ENCODE measurements at regions not wholly inside any gene's neighbourhood (a gene's known extent, or its start where the extent isn't known, plus 50 kb on each side); places are given as distances from the start of the nearest gene placed in this dataset.

DNA sequence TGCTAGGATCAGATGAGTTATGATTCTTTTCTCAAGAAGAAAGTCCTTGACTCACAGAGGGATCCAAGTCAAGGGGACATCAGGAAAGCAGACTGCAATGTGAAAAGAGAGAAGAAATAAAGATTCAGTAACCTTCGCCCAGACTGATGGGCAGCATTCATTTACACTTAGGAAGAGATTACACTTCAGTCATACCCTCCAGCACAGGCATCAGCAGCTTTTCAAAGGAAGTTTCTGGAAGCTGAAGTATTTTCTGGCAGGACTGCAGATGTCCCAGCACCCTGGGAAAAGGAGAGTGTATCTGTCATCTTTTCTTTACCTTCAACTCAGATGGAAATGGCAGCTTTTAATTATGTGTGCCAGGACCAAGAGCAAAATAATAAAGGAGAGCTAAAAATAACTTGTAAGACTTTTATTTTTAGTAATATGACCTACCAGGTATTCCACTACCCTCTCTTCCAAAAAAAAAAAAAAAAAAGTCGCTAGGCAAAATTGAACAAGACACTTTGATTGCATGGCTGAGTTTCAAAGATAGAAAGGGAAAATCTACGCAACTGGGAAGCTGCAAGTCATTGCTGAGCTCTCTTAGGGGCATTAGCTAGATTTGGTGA lies 712.1 kb downstream of the EPM2A start:
- TF ChIP-seq POLR2AphosphoS5 (IDR thresholded peaks at IDR 0.05; ENCODE audit: low read depth, low read length) = no peak
- TF ChIP-seq, protein P1, sequence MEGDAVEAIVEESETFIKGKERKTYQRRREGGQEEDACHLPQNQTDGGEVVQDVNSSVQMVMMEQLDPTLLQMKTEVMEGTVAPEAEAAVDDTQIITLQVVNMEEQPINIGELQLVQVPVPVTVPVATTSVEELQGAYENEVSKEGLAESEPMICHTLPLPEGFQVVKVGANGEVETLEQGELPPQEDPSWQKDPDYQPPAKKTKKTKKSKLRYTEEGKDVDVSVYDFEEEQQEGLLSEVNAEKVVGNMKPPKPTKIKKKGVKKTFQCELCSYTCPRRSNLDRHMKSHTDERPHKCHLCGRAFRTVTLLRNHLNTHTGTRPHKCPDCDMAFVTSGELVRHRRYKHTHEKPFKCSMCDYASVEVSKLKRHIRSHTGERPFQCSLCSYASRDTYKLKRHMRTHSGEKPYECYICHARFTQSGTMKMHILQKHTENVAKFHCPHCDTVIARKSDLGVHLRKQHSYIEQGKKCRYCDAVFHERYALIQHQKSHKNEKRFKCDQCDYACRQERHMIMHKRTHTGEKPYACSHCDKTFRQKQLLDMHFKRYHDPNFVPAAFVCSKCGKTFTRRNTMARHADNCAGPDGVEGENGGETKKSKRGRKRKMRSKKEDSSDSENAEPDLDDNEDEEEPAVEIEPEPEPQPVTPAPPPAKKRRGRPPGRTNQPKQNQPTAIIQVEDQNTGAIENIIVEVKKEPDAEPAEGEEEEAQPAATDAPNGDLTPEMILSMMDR (IDR thresholded peaks at IDR 0.05) = no peak
